HG02678 (cell line): ENCODE measurements at regions not wholly inside any gene's neighbourhood (a gene's known extent, or its start where the extent isn't known, plus 50 kb on each side); places are given as distances from the start of the nearest gene placed in this dataset.
A peak's percentile ranks its signal among the peaks of the same experiment; 100 is the strongest.

Source experiments
- ATAC-seq: cut with Tn5 transposase; IDR thresholded peaks from one replicate; pipeline ENCODE4 v1.9.1; 2021; ENCODE audit warnings: mild to moderate bottlenecking, moderate library complexity; ENCODE audit not compliant: unreplicated experiment

GRCh38 chr1:106968644-106969043 is 87.8 kb upstream of the PRMT6 start:
- ATAC-seq, result no peak

- ATAC-seq, result no peak
Measured at GRCh38 chr1:106969731-106970130, 86.7 kb upstream of the PRMT6 start.

- no peak for ATAC-seq
Measured at GRCh38 chr1:106972074-106972473, 84.4 kb upstream of the PRMT6 start.

- ATAC-seq, result no peak
Measured at GRCh38 chr1:106975944-106976343, 80.5 kb upstream of the PRMT6 start.

- no peak for ATAC-seq
Measured at GRCh38 chr1:106978477-106979322, 77.8 kb upstream of the PRMT6 start.

- no peak for ATAC-seq
Measured at GRCh38 chr1:106979371-106979770, 77.1 kb upstream of the PRMT6 start.

GRCh38 chr1:106980121-106980520 is 76.4 kb upstream of the PRMT6 start:
- ATAC-seq, result no peak

GRCh38 chr1:106984801-106985200 is 71.7 kb upstream of the PRMT6 start:
- no peak for ATAC-seq

GRCh38 chr1:106986603-106987002 is 69.9 kb upstream of the PRMT6 start:
- no peak for ATAC-seq

- ATAC-seq, result peak; percentile 81
Measured at GRCh38 chr1:106995970-106996369, 60.5 kb upstream of the PRMT6 start.

GRCh38 chr1:106998431-106999002 is 58.0 kb upstream of the PRMT6 start:
- no peak for ATAC-seq

GRCh38 chr1:107000902-107001301 is 55.6 kb upstream of the PRMT6 start:
- ATAC-seq, result no peak

GRCh38 chr1:107003972-107004371 is 52.5 kb upstream of the PRMT6 start:
- ATAC-seq, result no peak

- no peak for ATAC-seq
Measured at GRCh38 chr1:107004421-107004820, 52.1 kb upstream of the PRMT6 start.
